NCI-H2227 (cell line): ENCODE measurements at regions not wholly inside any gene's neighbourhood (a gene's known extent, or its start where the extent isn't known, plus 50 kb on each side); places are given as distances from the start of the nearest gene placed in this dataset.

Experiments
- DNase-seq: peaks from one replicate; lab custom pipeline; 2025; ENCODE audit not compliant: unreplicated experiment; lab: John Stamatoyannopoulos, UW

DNA sequence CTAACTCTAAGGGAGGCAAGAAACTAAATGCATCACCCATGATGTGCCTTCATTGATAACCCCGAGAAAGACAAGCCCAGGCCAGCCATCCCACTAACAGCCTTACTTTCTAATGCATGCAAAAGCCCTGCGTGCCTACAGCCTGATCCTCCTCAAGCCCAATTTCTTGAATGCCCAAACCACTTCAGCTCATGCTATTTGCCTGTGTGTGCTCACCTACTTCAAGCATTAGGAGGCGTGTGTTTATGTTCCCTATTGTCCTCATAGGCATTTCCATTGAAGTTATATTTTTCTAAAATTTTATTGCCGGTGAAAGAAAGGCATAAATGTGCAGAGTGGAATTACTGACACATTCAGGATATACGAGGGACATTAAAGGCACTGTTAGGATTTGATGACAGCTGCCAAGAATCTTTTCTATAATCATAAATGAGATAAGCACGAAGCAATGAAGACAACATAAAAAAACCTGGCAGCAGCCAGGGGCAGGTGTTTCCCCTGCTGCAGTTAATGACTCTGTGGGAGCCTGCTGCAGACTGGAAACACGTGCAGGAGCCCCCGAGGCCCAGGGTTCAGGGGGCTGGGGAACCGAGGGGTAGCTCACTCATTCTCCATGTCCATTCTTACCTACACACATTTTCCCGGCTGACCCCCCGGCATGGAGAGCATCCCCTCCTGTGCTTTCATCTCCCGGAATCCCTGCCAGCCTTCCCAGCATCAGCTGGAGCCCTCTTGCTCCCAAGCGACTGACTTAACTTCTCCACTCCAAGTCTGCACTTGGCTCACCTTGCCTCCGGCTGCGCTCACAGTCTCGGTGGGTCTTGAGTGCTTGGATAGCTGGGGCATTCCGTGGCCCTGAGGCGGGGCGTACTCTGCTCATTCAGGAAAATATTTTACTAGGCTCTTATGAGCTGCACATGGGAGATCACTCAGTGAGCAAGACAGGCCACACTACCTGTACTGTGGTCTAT is 292.3 kb upstream of the SIX2 start:
- DNase-seq: peak; percentile 5

DNA sequence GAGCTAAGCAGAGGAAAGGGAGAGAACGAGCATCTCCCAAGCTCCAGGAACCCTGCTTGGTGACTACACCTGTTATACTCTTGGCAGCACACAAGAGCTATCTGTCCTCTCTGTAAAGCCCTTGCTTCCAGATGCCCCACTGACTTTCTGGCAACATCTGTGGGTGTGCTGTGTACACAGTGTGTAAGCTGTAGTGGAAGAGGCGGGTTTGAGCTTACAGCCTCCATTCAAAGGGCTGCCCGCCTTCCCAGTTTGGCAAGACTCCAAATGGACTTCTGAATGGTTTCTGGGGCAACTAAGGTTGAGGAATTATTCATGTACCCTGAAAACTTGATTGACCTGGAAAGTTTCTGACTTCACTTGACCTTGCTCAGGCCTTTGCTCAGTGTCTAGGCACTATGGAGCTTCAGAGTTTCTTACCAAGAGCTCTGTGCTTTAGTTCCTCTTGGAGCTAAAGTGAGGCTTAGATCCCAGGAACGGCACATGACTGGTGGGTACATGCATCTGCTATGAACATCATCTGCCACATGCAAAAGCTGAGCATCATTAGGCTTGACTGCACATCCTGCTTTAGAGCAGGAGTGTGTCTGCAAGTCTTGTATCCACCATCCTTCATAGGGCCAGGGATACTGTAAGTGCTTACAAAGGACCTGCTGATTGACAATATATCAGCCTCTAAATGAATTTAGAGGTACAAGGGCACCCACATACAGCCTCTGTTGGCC is 290.9 kb upstream of the SIX2 start:
- DNase-seq: peak; percentile 40

DNA sequence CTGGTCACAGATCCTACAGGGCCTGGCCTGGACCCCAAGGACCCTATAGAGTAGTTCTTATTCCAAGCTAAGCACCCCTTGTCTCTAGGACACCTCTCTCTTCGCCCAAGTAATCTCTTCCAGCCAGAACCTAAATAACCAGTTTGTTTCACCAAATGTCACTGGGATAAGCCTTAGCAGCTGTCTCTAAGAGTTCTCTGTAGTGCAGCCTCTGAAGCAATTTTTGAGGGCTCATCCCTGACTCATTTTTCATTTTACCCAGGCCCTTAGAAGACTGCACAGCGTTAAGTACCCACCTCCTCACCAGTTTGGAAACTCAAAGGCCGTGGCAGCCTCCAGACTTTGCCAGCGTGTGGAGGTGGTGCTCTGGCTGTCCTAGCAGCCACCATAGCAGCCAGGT is 290.1 kb upstream of the SIX2 start:
- DNase-seq: no peak

DNA sequence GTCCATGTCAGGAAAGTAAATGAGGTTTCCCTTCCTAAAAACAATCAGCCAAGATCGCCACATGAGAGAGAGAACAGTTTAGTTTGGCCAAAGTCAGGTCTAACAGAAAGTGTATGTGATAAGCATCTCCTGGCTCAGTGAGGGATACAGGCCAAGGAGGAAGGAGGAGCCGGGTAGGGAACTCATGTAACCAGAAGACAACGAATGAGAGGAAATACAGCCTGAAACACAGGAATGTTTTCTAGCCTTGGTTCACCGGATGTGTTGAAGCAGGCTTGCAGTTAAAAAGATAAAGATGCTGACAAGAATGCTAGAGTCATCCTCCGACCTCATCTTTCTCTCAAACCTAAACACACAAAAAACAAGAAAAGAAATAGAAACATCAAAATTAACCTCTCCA is 283.9 kb upstream of the SIX2 start:
- no peak for DNase-seq

DNA sequence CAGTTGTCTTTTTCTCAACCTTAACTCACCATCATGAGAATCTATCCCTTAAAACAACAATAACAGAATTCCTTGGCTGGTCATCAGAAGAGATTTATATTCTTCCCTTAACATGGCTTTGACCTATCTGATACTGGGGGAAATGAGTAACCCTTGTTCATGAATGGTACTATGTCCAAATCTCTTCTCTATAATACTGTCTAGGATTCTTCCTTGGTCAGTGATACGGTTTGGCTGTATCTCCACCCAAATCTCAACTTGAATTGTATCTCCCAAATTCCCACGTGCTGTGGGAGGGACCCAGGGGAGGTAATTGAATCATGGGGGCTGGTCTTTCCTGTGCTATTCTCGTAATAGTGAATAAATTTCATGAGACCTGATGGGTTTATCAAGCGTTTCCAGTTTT is 282.0 kb upstream of the SIX2 start:
- DNase-seq: no peak

DNA sequence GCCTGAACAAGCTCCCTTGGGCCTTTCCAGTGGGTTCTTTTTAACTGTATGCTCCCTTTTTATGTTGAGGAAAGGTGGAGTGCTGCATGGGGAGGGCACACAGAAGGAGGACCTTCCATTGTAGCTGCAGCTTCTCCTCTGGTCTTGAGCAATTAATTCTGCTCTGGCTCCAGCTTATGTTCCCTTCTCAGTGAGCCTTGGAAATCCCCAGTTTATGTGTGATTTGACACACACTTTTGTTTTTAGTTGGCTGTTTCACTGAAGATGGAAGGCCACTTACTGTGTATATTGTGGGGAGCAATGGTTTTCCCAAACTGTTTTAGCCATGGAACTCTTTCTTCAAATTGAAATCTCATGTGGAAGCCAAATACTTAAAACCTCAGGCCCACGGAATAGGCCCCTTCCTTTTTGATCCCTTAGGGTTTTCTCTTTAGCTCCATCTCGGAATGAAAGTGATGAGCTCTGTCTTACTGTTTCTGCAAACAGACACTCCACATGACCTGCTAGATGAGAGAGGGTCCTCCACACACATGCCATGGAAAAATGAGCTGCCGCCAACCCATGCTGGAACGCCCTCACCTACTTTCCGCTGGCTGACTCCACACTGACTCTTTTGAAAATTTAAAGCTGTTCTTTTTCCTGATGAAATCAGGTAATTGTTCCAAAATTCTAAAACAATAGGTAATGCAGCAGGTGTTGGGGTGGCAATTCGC is 280.9 kb upstream of the SIX2 start:
- no peak for DNase-seq

DNA sequence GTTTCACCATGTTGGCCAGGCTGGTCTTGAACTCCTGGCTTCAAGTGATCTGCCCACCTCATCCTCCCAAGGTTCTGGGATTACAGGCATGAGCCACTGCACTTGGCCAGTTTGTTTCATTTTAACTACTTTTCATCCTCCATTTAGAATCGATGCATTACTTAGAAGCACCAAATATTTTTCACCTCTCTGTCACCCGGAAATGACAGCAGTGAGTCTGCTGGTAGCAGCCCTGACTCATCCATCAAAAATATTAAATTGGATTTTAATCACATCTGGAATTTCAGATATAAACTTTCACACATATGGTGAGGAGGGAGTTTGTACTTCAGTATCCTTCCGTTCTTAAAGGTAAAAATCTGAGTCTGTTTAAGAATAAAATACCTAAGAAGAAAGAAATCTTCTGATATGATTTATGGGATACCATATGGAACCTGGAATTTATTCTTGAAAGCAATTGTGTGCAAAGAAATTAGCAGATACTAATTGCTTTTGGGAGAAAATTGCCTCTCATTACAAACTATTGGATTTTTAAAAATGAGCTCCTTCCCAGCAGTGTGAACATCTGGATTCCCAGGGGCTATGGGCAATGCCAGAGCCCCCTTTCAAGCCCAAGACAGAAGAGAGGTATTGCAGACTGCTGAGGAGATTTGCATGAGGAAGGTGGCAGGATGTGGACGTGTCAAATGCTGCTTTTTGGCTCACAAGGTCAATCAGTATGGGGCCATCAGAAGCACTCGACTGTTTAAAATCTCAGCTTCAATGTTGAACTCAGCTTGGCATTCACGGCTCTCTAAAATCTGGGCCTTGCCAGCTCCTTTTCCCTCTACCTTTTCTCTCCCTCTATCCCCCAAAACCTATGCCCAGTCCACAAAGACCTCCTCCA is 279.5 kb upstream of the SIX2 start:
- no peak for DNase-seq

DNA sequence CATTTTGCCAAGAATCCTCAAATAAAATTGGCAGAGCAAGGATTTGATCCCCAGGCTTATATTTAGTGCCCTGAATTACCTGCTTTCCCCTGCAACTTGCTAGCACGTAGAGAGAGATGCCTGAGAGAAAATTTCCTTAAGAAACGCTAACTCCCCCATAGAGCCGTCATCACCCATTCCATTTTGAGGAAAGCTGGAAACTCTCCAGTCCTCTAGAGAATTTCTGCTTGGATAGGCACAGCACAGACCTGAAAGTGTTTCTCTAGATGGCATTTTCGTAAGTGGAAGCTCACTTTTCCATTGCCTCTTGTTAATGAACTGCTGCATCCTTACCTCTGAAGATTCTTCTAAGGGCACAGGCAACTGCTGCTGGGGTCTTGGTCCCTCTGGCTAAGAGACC is 277.8 kb upstream of the SIX2 start:
- no peak for DNase-seq

DNA sequence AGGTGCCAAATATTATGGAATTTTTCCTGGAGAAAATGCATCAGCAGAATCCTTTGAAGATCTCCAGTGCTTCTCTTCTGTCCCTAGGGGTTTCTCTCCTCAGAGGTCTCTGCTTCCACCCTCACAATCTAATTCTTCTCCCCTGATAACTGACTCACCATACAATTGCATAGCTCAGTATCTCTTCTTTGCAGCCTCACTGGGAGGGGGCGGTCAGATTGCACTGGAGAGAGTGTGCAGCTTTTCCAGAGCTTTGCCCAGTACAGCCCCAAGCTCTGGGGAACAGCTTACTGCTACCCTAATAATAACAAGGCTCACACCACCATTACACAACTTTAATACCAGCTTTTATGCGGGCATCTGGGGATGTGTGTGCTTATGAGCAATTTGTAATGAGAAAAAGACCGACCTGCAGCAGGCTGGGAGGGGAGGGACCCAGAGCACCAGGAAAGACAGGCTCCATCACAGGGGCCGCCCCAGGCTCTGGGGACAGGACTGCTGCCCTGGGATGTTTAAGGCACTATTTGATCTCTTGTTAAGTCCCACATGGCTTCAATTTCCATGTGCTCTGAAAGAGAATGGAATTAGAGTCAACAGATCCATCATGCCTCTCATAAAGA is 276.6 kb upstream of the SIX2 start:
- DNase-seq: no peak

DNA sequence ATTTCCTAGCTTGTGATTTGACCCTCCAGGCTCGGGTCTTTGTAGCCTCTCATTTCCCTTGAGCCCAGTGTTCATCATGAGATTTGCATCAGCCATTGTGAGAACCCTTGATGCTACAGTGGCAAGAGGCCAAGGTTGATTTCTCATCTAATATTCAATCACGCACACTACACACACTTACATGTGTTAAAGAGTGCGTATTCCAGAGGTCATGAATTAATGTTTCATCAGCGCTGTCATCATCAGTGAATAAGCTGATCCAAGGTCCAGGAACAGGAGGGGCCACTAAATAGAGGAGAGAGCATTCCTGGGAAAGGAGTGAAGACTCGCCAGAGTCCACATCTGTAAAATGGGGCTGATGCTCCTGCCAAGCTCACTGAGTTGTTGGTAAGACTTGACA is 276.1 kb upstream of the SIX2 start:
- no peak for DNase-seq

DNA sequence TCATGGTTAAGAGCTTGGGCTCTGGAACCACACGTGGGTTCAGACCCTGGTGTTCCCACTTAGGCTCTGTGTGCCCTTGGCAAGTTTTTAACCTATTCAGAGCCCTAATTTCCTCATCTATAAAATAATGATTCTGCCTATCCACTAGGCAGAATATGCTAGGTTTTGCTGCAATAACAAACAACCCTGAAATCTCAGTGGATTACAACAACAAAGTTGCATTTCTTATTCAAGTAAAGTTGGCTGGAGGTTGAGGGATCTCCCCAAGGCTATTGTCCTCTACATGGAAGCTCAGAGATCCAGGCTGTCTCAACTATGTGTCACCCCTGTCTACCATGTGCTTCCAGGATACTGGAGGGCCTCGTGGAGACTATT is 275.4 kb upstream of the SIX2 start:
- no peak for DNase-seq

DNA sequence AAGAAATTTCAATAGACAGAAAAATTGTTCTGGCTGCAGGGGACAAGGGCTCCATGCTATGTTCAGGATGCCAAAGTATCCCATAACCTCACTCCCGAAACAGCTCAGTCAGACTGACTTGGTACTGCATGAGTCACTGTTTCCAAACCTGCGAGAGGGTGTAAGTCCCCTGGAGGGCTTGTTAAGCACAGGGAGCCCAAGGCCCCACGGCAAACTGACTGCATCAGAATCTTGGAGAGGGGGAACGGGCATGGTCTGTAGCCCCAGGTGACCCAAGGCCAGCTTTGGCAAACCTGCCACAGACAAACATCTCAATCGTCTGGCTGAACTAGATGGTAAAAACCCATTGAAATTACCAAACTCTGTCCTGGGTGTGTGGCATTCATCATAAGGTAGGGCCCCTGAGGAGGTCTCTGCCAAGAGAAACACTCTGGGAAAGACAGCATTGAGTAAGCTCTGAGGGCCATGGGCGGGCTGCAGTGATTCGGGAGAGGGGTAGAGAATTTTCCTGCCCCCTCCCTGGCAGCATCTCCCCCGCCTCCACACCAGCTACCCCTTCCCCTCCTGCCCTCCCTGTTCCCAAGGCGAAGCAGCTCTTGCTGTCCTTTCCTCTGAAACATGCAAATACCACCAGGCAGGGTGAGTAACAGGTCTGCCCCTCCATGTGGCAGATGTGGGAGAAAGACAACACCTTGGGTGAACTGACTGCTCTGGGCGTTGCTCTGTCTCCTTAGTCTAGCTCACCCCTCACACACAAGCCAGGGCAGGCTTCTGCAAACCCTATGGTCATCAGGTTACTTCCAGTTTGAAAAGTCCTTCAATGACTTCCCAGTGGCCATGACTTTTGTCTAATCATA is 274.7 kb upstream of the SIX2 start:
- DNase-seq: no peak

DNA sequence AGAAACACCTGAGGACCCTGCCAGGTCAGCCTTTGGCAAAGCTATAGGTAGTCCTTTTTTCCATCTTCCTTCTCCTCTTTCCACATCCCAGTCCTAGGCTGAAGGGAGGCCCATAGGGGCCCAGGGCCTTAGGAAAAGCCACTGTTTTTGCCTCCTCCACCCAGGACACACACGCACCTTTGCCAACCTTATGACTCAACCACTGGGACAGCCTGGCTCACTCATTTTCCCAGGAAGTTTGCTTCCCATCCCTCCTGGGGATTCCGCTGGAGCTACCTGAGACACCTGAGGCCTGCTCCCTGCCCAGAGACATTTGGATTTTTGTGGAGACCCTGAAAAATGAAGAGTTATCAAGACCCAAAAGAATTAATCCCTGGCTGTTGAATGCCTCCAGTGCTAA is 273.4 kb upstream of the SIX2 start:
- no peak for DNase-seq

DNA sequence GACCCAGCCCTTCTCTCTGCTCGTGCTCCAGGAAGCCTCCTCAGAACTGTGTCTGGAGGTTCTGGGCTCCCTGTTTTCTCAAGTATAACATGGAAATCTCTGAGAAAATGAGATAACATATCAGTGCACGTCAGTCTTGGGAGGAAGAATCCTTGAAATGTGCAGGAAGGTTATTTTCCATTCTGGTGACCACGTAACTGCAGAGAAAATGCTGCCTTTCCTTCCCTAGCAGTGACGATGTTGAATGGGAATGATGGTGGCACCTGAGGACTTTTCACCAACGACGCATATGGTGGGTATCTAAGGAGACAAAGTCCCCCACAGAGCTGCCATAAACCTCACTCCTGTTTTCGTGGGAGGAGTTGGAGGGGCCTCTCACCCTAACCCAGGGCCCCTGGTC is 272.1 kb upstream of the SIX2 start:
- no peak for DNase-seq

DNA sequence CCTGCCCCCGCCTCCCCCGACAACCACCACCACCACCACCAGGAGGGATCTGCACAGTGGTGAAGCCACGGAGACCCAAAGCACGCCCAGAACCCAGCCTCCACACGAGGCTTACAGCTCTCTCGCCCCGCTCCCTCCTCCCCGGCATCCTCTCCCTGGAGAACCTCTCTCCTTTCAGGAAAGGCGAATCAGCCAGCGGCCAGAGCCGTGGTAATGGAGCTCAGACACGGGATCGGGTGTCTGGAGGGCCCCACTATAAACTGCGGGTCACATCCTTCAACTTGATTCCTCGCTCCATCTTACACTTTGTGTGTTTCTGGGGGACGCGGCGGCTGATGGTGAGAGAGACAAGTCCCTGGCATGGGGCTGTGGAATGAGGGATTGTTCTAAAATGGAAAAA is 271.5 kb upstream of the SIX2 start:
- no peak for DNase-seq

DNA sequence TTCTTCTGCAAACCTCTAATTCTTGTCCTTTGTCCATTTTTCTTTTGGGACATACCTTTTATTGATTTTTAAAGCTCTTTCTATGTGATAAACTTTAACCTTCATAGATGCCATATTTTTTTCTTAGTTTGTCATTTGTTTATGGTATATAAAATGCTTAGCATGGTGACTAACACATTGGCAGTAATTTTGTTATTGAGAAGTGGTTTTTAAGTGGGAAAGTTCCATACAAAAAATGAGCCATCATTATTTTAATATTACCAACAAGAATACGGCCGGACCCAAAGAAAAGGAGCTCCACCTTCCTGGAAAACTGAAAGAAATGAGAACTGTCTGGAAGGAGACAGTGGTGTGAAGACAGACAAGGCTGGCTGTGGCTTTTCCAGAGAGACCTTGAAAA is 270.1 kb upstream of the SIX2 start:
- no peak for DNase-seq

DNA sequence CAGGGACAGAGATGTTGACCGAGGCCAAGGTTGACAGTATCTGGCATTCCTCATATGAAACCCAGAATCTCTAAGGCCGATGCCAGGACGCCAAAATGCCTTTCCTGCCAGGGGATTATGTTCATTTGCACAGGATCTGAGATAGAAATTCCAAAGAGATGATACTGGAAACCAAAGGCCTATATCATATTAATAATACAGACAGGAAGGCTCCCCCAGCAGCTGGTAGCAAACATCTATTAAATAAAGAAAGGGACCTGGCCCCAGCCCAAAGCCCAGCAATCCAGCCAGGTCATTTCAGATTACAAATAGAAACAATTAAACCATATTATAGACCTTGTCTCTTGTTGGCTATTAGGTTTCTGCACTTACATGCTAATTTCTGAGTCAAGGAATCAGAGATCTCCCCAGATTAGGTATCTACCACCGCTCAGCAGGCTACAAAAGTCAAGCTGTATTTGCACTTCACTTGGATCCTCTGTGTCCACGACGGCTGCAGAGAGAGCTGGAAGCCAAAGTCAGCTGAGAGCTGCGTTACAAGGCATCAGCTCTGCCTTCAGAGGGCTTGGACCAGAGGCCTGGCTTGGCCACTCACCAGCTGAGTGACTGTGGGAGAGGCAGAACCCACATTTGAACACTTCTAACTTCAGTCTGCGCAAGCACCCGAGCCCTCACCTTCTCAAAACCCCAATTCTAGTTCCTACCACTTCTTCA is 269.3 kb upstream of the SIX2 start:
- no peak for DNase-seq

DNA sequence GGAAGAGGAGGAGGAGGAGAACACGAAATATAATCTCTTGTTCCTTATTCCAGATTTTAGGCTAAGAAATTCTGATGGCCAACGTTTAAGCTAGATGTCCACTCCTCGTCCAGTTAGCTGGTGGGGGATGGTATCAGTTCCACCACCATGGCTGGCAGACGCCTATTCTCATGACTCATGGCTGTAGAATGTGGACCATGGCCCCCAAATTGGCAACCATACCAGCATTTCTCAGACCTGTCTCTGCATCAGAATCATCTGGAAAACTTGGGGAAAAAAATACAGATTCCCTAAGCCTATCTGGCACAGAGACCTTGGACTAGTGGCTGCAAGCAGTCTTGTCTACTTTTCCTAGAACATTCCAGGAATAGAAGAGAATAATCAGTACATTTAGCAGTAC is 267.7 kb upstream of the SIX2 start:
- no peak for DNase-seq

DNA sequence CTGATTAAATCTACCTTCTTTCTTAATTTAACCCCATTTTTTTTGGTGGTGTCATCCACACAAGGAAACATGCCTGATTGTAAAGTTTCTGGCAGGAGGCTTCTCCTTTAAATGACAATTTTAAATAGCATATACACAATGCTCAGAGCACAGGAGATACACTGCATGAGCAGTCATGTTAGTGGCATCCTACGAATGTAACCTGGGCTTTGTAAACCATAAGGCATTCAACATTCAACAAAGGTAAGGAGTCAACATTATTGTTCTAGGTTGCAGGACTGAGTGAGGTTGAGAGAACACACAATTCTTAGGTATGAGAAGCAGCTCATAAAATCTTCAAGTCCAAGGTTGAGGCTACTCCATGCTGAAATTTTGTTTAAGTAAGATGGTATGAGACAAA is 266.6 kb upstream of the SIX2 start:
- DNase-seq: no peak
